ENCODE measurements at regions not wholly inside any gene's neighbourhood (a gene's known extent, or its start where the extent isn't known, plus 50 kb on each side); places are given as distances from the start of the nearest gene placed in this dataset.

GRCh38 chr1:30332116-30333094 lies 391.0 kb downstream of the MATN1 start:
- no peak for ATAC-seq

GRCh38 chr1:30331415-30332065 lies 391.8 kb downstream of the MATN1 start:
- TF ChIP-seq BACH2 (CRISPR knock-in tag; IDR thresholded peaks at IDR 0.05; ENCODE audit: borderline replicate concordance), result no peak
- no peak for TF ChIP-seq ZFP3 (CRISPR knock-in tag; IDR thresholded peaks at IDR 0.05)
- TF ChIP-seq ISL1 (CRISPR knock-in tag; IDR thresholded peaks at IDR 0.05), result no peak
- no peak for TF ChIP-seq GLIS3 (CRISPR knock-in tag; IDR thresholded peaks at IDR 0.05)
- no peak for TF ChIP-seq ESRRG (CRISPR knock-in tag; IDR thresholded peaks at IDR 0.05)
- no peak for ATAC-seq

More at GRCh38 chr1:30332116-30333094, 391.0 kb downstream of the MATN1 start:
- TF ChIP-seq ZNF565 (CRISPR knock-in tag; conservative IDR thresholded peaks at IDR 0.05; ENCODE audit: low read depth) (no peak), ZNF70 (CRISPR knock-in tag; IDR thresholded peaks at IDR 0.05) (no peak)

- no peak for ATAC-seq
- TF ChIP-seq ZFP30 (CRISPR knock-in tag; IDR thresholded peaks at IDR 0.05) (no peak), ZNF8 (CRISPR knock-in tag; IDR thresholded peaks at IDR 0.05) (no peak)
These were observed 392.7 kb downstream of the MATN1 start for GRCh38 chr1:30330644-30331043.

- TF ChIP-seq TSHZ2 (CRISPR knock-in tag; IDR thresholded peaks at IDR 0.05) (no peak), ARNTL (CRISPR knock-in tag; IDR thresholded peaks at IDR 0.05; ENCODE audit: borderline replicate concordance, low read depth) (no peak), ISL1 (CRISPR knock-in tag; IDR thresholded peaks at IDR 0.05) (no peak), ZFP30 (CRISPR knock-in tag; IDR thresholded peaks at IDR 0.05) (no peak), CSRNP3 (CRISPR knock-in tag; IDR thresholded peaks at IDR 0.05) (no peak), PATZ1 (CRISPR knock-in tag; IDR thresholded peaks at IDR 0.05; ENCODE audit: borderline replicate concordance) (no peak), POU6F1 (CRISPR knock-in tag; IDR thresholded peaks at IDR 0.05; ENCODE audit: borderline replicate concordance, low read depth) (no peak), BACH2 (CRISPR knock-in tag; IDR thresholded peaks at IDR 0.05; ENCODE audit: borderline replicate concordance) (no peak), TOX (CRISPR knock-in tag; IDR thresholded peaks at IDR 0.05; ENCODE audit: borderline replicate concordance) (no peak), ZFP3 (CRISPR knock-in tag; IDR thresholded peaks at IDR 0.05) (no peak), CSDC2 (CRISPR knock-in tag; IDR thresholded peaks at IDR 0.05) (no peak), GLIS3 (CRISPR knock-in tag; IDR thresholded peaks at IDR 0.05) (no peak), SNAI2 (CRISPR knock-in tag; IDR thresholded peaks at IDR 0.05) (no peak), ZC3H10 (CRISPR knock-in tag; IDR thresholded peaks at IDR 0.05) (no peak), ESRRG (CRISPR knock-in tag; IDR thresholded peaks at IDR 0.05) (no peak), TCF4 (CRISPR knock-in tag; IDR thresholded peaks at IDR 0.05; ENCODE audit: borderline replicate concordance) (no peak), ZNF70 (CRISPR knock-in tag; IDR thresholded peaks at IDR 0.05) (no peak), ZNF8 (CRISPR knock-in tag; IDR thresholded peaks at IDR 0.05) (no peak)
- no peak for ATAC-seq
These were observed 393.4 kb downstream of the MATN1 start for GRCh38 chr1:30329802-30330557.
